ENCODE measurements at regions not wholly inside any gene's neighbourhood (a gene's known extent, or its start where the extent isn't known, plus 50 kb on each side); places are given as distances from the start of the nearest gene placed in this dataset.

- TF ChIP-seq ZNF311 (tag by site-specific recombination; IDR thresholded peaks at IDR 0.05; ENCODE audit: borderline replicate concordance) (no peak), CTCF (tag by site-specific recombination; IDR thresholded peaks at IDR 0.05) (no peak), TCF7L2 (IDR thresholded peaks at IDR 0.05; ENCODE audit: borderline replicate concordance, low read depth, low read length) (no peak), ZNF544 (tag by site-specific recombination; IDR thresholded peaks at IDR 0.05) (no peak), ZNF184 (tag by site-specific recombination; IDR thresholded peaks at IDR 0.05) (no peak), ZBTB21 (tag by site-specific recombination; IDR thresholded peaks at IDR 0.05) (no peak), PRDM6 (tag by site-specific recombination; IDR thresholded peaks at IDR 0.05) (no peak), ZNF398 (tag by site-specific recombination; IDR thresholded peaks at IDR 0.05) (no peak), ZNF274 (IDR thresholded peaks at IDR 0.05; ENCODE audit: low read length) (no peak), ZNF274 (tag by site-specific recombination; IDR thresholded peaks at IDR 0.05; ENCODE audit: borderline replicate concordance) (no peak), ZNF510 (tag by site-specific recombination; IDR thresholded peaks at IDR 0.05; ENCODE audit: insufficient replicate concordance) (no peak), ZNF174 (tag by site-specific recombination; IDR thresholded peaks at IDR 0.05) (no peak)
Observed at GRCh38 chr2:146251328-146251727, 1593.5 kb upstream of the ACVR2A start.

Measured in HEK293 (cell line).